T47D (cell line): ENCODE measurements at regions not wholly inside any gene's neighbourhood (a gene's known extent, or its start where the extent isn't known, plus 50 kb on each side); places are given as distances from the start of the nearest gene placed in this dataset.

Source experiments
- DNase-seq, 2 experiments: peaks; one replicate each; pipeline versions ENCODE4 v3.0.0 to v3.0.0-alpha.2; 2011 to 2012; ENCODE audit warnings: low read depth in 1 of 2, low spot score in 1 of 2
- JUND ChIP-seq: IDR thresholded peaks from 2 replicates; pipeline ENCODE4 v1.6.1; 2012; ENCODE audit warnings: low read depth
- in situ Hi-C: cut with HindIII; loops from 2 replicates; pipeline ENCODE4 v1.10.0; 2016; ENCODE audit warnings: low sequenced_read_pairs, low pct_unique_long_range_greater_than_20kb

GRCh38 chr2:83051538-83052170 is 1407.4 kb downstream of the SUCLG1 start:
- DNase-seq = no peak

GRCh38 chr2:83042053-83042452 is 1417.0 kb downstream of the SUCLG1 start:
- in situ Hi-C loops = no loop called here
- TF ChIP-seq JUND = no peak
- no peak for DNase-seq

More at GRCh38 chr2:83051538-83052170, 1407.4 kb downstream of the SUCLG1 start:
- in situ Hi-C loops = no loop called here
- no peak for TF ChIP-seq JUND

GRCh38 chr2:83022631-83023210 is 1436.4 kb downstream of the SUCLG1 start:
- TF ChIP-seq JUND = no peak
- no peak for DNase-seq
- in situ Hi-C loops = no loop called here

- in situ Hi-C loops = no loop called here
- no peak for TF ChIP-seq JUND
- DNase-seq = no peak
Observed at GRCh38 chr2:83017366-83018090, 1441.6 kb downstream of the SUCLG1 start.

GRCh38 chr2:83016343-83017110 is 1442.6 kb downstream of the SUCLG1 start:
- in situ Hi-C loops = no loop called here
- DNase-seq = no peak
- no peak for TF ChIP-seq JUND

- DNase-seq = no peak
- in situ Hi-C loops = no loop called here
- TF ChIP-seq JUND = no peak
Observed at GRCh38 chr2:83015900-83016299, 1443.2 kb downstream of the SUCLG1 start.

GRCh38 chr2:83015035-83015715 is 1443.9 kb downstream of the SUCLG1 start:
- DNase-seq = no peak
- in situ Hi-C loops = no loop called here
- TF ChIP-seq JUND = no peak

GRCh38 chr2:83014462-83014861 is 1444.6 kb downstream of the SUCLG1 start:
- no peak for DNase-seq
- in situ Hi-C loops = no loop called here
- no peak for TF ChIP-seq JUND

- no peak for DNase-seq
- no peak for TF ChIP-seq JUND
- in situ Hi-C loops = no loop called here
Observed at GRCh38 chr2:83006961-83007360, 1452.1 kb downstream of the SUCLG1 start.

- no peak for DNase-seq
- no peak for TF ChIP-seq JUND
- in situ Hi-C loops = no loop called here
Observed at GRCh38 chr2:83003555-83003954, 1455.5 kb downstream of the SUCLG1 start.

- TF ChIP-seq JUND = no peak
- no peak for DNase-seq
- in situ Hi-C loops = no loop called here
Observed at GRCh38 chr2:83002706-83003105, 1456.4 kb downstream of the SUCLG1 start.

- TF ChIP-seq JUND = no peak
- in situ Hi-C loops = no loop called here
- DNase-seq = no peak
Observed at GRCh38 chr2:82998781-82999180, 1460.3 kb downstream of the SUCLG1 start.
